GM23338 (cell line): ENCODE measurements at regions not wholly inside any gene's neighbourhood (a gene's known extent, or its start where the extent isn't known, plus 50 kb on each side); places are given as distances from the start of the nearest gene placed in this dataset.

Source experiments
- CREB1 ChIP-seq: fragments of 250-450 bp; sonication (Bioruptor Pico); IDR thresholded peaks from 2 replicates; pipeline ENCODE4 v1.5.0; 2020; ENCODE audit warnings: low read depth, mild to moderate bottlenecking, moderate library complexity
- ETS1 ChIP-seq: IDR thresholded peaks from 2 replicates; pipeline ENCODE4 v1.6.1; 2016; ENCODE audit warnings: antibody characterized with exemption
- EZH2 ChIP-seq: fragments of 200-600 bp; sonication (generic); IDR thresholded peaks from one replicate; pipeline ENCODE4 v1.8.0; 2017; ENCODE audit warnings: antibody characterized with exemption, mild to moderate bottlenecking, low read depth; ENCODE audit not compliant: unreplicated experiment
- EZH2phosphoT487 ChIP-seq: fragments of 200-600 bp; sonication (generic); IDR thresholded peaks from one replicate; pipeline ENCODE4 v1.8.1; 2018; ENCODE audit warnings: antibody characterized with exemption; ENCODE audit not compliant: unreplicated experiment
- JUNB ChIP-seq: IDR thresholded peaks from one replicate; pipeline ENCODE4 v1.6.1; 2016; ENCODE audit warnings: antibody characterized with exemption; ENCODE audit not compliant: unreplicated experiment
- NANOG ChIP-seq: IDR thresholded peaks from 2 replicates; pipeline ENCODE4 v1.6.1; 2016; ENCODE audit warnings: antibody characterized with exemption, borderline replicate concordance
- POLR2AphosphoS5 ChIP-seq: IDR thresholded peaks from 2 replicates; pipeline ENCODE4 v1.6.1; 2016; ENCODE audit warnings: antibody characterized with exemption, low read depth
- STAT1 ChIP-seq: IDR thresholded peaks from one replicate; pipeline ENCODE4 v1.6.1; 2016; ENCODE audit warnings: antibody characterized with exemption; ENCODE audit not compliant: unreplicated experiment
- ZNF114 ChIP-seq: fragments of 250-450 bp; sonication (Bioruptor Pico); IDR thresholded peaks from 2 replicates; pipeline ENCODE4 v1.5.0; 2020; ENCODE audit warnings: mild to moderate bottlenecking, moderate library complexity
- ZNF331 ChIP-seq: fragments of 250-450 bp; sonication (Bioruptor Pico); IDR thresholded peaks from 2 replicates; pipeline ENCODE4 v1.5.0; 2020; ENCODE audit warnings: low read depth, mild to moderate bottlenecking, moderate library complexity
- ZNF462 ChIP-seq: fragments of 250-450 bp; sonication (Bioruptor Pico); IDR thresholded peaks from 2 replicates; pipeline ENCODE4 v1.5.0; 2020; ENCODE audit warnings: mild to moderate bottlenecking, moderate library complexity
- TF ChIP-seq, protein P1 (sequence below), 2 experiments: fragments of 200-600 bp in 1 of 2; sonication (generic) in 1 of 2; conservative IDR thresholded peaks; 2 replicates each; pipeline versions ENCODE4 v1.5.1 to v1.6.1; 2016 to 2017; ENCODE audit warnings: antibody characterized with exemption in 2 of 2, low read depth in 2 of 2, mild to moderate bottlenecking in 2 of 2, moderate library complexity in 1 of 2
- TF ChIP-seq, protein P2 (sequence below): IDR thresholded peaks from one replicate; pipeline ENCODE4 v1.6.1; 2018; ENCODE audit warnings: antibody characterized with exemption; ENCODE audit not compliant: unreplicated experiment

GRCh38 chr5:62969409-62970120 lies 390.9 kb downstream of the LRRC70 start:
- TF ChIP-seq CREB1 (CRISPR knock-in tag) (no peak), POLR2AphosphoS5 (no peak), EZH2phosphoT487 (no peak), EZH2 (no peak), ETS1 (no peak), STAT1 (no peak), NANOG (no peak), ZNF114 (CRISPR knock-in tag) (no peak), JUNB (no peak), ZNF331 (no peak), ZNF462 (CRISPR knock-in tag) (no peak)
- TF ChIP-seq, protein P1, sequence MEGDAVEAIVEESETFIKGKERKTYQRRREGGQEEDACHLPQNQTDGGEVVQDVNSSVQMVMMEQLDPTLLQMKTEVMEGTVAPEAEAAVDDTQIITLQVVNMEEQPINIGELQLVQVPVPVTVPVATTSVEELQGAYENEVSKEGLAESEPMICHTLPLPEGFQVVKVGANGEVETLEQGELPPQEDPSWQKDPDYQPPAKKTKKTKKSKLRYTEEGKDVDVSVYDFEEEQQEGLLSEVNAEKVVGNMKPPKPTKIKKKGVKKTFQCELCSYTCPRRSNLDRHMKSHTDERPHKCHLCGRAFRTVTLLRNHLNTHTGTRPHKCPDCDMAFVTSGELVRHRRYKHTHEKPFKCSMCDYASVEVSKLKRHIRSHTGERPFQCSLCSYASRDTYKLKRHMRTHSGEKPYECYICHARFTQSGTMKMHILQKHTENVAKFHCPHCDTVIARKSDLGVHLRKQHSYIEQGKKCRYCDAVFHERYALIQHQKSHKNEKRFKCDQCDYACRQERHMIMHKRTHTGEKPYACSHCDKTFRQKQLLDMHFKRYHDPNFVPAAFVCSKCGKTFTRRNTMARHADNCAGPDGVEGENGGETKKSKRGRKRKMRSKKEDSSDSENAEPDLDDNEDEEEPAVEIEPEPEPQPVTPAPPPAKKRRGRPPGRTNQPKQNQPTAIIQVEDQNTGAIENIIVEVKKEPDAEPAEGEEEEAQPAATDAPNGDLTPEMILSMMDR (conservative IDR thresholded peaks at IDR 0.05; ENCODE audit: low read depth in 2 of 2), result no peak
- TF ChIP-seq, protein P2, sequence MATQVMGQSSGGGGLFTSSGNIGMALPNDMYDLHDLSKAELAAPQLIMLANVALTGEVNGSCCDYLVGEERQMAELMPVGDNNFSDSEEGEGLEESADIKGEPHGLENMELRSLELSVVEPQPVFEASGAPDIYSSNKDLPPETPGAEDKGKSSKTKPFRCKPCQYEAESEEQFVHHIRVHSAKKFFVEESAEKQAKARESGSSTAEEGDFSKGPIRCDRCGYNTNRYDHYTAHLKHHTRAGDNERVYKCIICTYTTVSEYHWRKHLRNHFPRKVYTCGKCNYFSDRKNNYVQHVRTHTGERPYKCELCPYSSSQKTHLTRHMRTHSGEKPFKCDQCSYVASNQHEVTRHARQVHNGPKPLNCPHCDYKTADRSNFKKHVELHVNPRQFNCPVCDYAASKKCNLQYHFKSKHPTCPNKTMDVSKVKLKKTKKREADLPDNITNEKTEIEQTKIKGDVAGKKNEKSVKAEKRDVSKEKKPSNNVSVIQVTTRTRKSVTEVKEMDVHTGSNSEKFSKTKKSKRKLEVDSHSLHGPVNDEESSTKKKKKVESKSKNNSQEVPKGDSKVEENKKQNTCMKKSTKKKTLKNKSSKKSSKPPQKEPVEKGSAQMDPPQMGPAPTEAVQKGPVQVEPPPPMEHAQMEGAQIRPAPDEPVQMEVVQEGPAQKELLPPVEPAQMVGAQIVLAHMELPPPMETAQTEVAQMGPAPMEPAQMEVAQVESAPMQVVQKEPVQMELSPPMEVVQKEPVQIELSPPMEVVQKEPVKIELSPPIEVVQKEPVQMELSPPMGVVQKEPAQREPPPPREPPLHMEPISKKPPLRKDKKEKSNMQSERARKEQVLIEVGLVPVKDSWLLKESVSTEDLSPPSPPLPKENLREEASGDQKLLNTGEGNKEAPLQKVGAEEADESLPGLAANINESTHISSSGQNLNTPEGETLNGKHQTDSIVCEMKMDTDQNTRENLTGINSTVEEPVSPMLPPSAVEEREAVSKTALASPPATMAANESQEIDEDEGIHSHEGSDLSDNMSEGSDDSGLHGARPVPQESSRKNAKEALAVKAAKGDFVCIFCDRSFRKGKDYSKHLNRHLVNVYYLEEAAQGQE, result no peak
